ENCODE measurements at regions not wholly inside any gene's neighbourhood (a gene's known extent, or its start where the extent isn't known, plus 50 kb on each side); places are given as distances from the start of the nearest gene placed in this dataset.

GRCh38 chr12:13801543-13801942, 179.9 kb downstream of the GRIN2B start:
- TF ChIP-seq GABPA (IDR thresholded peaks at IDR 0.05 in 1 of 2, conservative IDR thresholded peaks at IDR 0.05 in 1 of 2) (no peak), YY1 (IDR thresholded peaks at IDR 0.05) (no peak), CTCF (IDR thresholded peaks at IDR 0.05; ENCODE audit: low read depth, low read length, missing input control) (no peak), RAD21 (IDR thresholded peaks at IDR 0.05) (no peak), REST (IDR thresholded peaks at IDR 0.05) (no peak)

All from liver (tissue), 3 donors.